Neuron (in vitro differentiated cells): ENCODE measurements at regions not wholly inside any gene's neighbourhood (a gene's known extent, or its start where the extent isn't known, plus 50 kb on each side); places are given as distances from the start of the nearest gene placed in this dataset.

Source experiments
- H2AFZ ChIP-seq: one replicate; pipeline ENCODE4 v1.6.1; 2013; ENCODE audit warnings: low read depth, mild to moderate bottlenecking, inconsistent platforms, low read length, moderate library complexity
- H3K27me3 ChIP-seq: one replicate; pipeline ENCODE4 v1.6.1; 2013; ENCODE audit warnings: low read length; ENCODE audit not compliant: insufficient read depth
- H3K36me3 ChIP-seq: one replicate; pipeline ENCODE4 v1.6.1; 2013; ENCODE audit warnings: low read length; ENCODE audit not compliant: insufficient read depth
- H3K4me1 ChIP-seq: one replicate; pipeline ENCODE4 v1.6.1; 2013; ENCODE audit warnings: low read length; ENCODE audit not compliant: insufficient read depth
- H3K4me3 ChIP-seq: 2 replicates; pipeline ENCODE4 v1.5.1; 2013; ENCODE audit warnings: mild to moderate bottlenecking, low read length, moderate library complexity
- H3K9me3 ChIP-seq: one replicate; pipeline ENCODE4 v1.6.1; 2013; ENCODE audit warnings: low read length

GRCh38 chr6:165939601-165940290 is 227.9 kb downstream of the TBXT start:
- Histone ChIP-seq H3K27me3 (no peaks in the 10 kb centered on the region), H3K4me3 (no peak overlapping the region), H3K9me3 (no peaks in the 10 kb centered on the region), H2AFZ (no peak overlapping the region), H3K36me3 (no peaks in the 10 kb centered on the region), H3K4me1 (no peaks in the 10 kb centered on the region)

- H2AFZ ChIP-seq = no peak overlapping the region
- no peaks in the 10 kb centered on the region for H3K9me3 ChIP-seq
- H3K4me3 ChIP-seq = no peak overlapping the region
- no peaks in the 10 kb centered on the region for H3K36me3 ChIP-seq
- no peaks in the 10 kb centered on the region for H3K27me3 ChIP-seq
- H3K4me1 ChIP-seq = no peaks in the 10 kb centered on the region
These were observed 228.6 kb downstream of the TBXT start for GRCh38 chr6:165939047-165939446.

DNA sequence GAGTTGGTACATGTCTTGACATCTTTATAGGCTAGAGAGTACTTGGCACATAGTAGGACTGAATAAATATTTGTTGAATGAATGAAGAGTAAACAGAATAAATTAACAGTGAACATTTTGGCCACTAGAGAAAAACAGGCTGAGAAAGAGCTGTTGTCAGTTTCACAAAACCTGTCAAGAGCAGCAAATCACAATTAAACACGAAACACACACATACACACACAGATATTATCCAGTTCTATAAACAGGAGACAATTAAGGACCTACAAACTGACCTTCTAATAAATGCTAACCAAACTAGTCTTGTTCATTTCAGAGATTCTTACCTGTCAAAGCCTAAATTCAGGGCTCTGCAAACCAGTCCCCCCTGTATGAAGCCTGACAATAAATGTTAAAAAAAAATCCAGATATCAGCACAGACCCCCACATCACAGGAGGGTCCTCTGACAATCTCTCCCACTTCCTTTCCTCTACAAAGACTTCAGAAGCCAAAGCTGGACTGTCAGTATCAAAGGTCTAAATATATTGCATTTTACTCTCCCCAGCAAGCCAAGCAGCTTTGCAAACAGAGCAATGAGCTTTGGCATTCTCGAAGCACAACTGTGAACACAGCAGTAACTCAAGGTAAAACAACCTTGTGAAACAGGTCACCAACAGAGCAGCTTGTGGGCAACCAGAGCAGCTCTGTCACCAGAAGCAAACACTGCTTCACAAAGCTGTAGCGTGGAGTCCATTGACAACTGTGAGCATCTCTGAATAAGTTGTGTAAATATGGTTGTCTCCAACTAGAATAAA is 229.9 kb downstream of the TBXT start:
- no peaks in the 10 kb centered on the region for H3K4me1 ChIP-seq
- H3K4me3 ChIP-seq = no peak overlapping the region
- H3K9me3 ChIP-seq = no peaks in the 10 kb centered on the region
- no peaks in the 10 kb centered on the region for H3K36me3 ChIP-seq
- no peak overlapping the region for H2AFZ ChIP-seq
- H3K27me3 ChIP-seq = no peaks in the 10 kb centered on the region

GRCh38 chr6:165936660-165937059 is 231.0 kb downstream of the TBXT start:
- no peaks in the 10 kb centered on the region for H3K36me3 ChIP-seq
- no peaks in the 10 kb centered on the region for H3K27me3 ChIP-seq
- H3K9me3 ChIP-seq = no peaks in the 10 kb centered on the region
- H3K4me3 ChIP-seq = no peak overlapping the region
- no peaks in the 10 kb centered on the region for H3K4me1 ChIP-seq
- no peak overlapping the region for H2AFZ ChIP-seq

DNA sequence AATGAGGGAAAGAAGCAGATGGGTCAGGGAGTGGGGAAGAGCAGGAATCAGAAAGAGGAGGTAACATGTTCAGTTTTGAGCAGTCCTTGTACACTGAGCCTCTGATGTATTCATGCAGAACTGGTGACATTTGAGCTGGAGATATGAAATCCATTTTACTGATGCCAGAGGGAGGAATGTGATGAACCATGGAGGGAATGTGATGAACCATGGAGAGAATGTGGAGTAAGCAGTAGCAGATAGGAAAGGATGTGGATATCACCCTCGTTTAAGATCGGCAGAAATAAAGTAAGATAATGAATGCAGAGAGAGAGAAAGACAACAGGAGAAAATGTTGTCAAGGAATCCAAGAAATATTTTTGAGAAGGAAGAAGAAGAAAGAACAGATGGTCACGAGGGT is 231.6 kb downstream of the TBXT start:
- Histone ChIP-seq H3K9me3 (no peaks in the 10 kb centered on the region), H3K4me1 (no peaks in the 10 kb centered on the region), H3K27me3 (no peaks in the 10 kb centered on the region), H3K36me3 (no peaks in the 10 kb centered on the region), H2AFZ (no peak overlapping the region), H3K4me3 (no peak overlapping the region)

DNA sequence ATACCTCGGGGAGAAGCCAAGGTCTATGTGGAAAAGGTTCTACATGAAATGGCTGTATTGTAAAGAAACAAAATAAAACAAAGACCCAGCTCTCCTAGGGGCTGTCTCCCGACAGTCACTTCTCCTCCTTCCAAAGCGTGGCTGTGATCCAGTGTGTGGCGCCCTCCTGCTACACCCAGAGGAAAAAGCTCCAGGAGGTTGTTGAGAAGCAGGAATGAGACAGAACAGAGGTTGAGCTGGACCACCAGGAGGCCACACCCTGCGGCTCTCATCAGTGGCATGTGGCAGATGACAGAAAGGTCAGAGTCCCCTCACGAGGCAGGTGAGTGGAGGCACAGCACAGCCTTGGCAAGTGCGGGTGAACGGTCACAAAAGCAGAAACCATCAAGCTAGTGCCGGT is 236.0 kb downstream of the TBXT start:
- Histone ChIP-seq H2AFZ (no peak overlapping the region), H3K4me3 (no peak overlapping the region), H3K9me3 (no peaks in the 10 kb centered on the region), H3K27me3 (no peaks in the 10 kb centered on the region), H3K4me1 (no peaks in the 10 kb centered on the region), H3K36me3 (no peaks in the 10 kb centered on the region)

- H3K4me1 ChIP-seq = no peaks in the 10 kb centered on the region
- H2AFZ ChIP-seq = no peak overlapping the region
- no peaks in the 10 kb centered on the region for H3K9me3 ChIP-seq
- no peaks in the 10 kb centered on the region for H3K27me3 ChIP-seq
- H3K36me3 ChIP-seq = no peaks in the 10 kb centered on the region
- H3K4me3 ChIP-seq = no peak overlapping the region
These were observed 236.9 kb downstream of the TBXT start for GRCh38 chr6:165930668-165931214.

DNA sequence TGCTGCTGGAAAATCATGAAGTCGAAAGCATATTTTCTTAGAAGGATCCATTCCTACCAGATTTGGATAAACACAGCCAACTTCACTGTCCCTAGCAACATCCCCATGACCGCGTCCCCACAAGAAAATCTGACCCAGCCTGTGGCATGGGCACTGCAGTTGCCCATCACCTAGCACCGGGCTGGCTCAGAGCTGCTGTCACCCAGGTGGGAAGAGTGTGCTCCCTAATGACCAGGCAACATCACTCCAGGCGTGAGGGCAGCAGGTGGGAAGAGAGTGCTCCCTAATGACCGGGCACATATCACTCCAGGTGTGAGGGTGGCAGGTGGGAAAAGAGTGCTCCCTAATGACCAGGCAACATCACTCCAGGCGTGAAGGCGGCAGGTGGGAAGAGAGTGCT is 238.0 kb downstream of the TBXT start:
- Histone ChIP-seq H3K9me3 (no peaks in the 10 kb centered on the region), H3K27me3 (no peaks in the 10 kb centered on the region), H3K36me3 (no peaks in the 10 kb centered on the region), H2AFZ (no peak overlapping the region), H3K4me3 (no peak overlapping the region), H3K4me1 (no peaks in the 10 kb centered on the region)

DNA sequence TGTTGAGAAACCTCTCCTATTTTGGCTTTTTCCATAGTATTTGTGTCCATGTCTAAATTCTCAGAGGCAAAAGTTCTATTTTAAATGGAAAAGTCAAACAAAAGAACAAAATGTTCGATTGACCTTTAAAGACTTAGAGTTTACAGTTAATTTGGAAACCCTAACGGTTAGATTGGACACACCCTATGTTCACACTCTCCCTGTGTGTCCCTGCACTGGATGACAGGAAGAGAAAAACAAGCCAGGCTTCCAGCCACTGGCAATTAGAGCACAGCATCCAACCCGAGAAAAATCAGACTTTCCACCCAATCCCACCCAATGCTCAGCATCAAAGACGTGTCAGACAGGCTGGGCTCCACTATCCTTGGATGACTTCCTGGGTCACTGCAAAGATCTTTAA is 241.3 kb downstream of the TBXT start:
- Histone ChIP-seq H2AFZ (no peak overlapping the region), H3K4me3 (no peak overlapping the region), H3K4me1 (no peaks in the 10 kb centered on the region), H3K36me3 (no peaks in the 10 kb centered on the region), H3K9me3 (no peaks in the 10 kb centered on the region), H3K27me3 (no peaks in the 10 kb centered on the region)

DNA sequence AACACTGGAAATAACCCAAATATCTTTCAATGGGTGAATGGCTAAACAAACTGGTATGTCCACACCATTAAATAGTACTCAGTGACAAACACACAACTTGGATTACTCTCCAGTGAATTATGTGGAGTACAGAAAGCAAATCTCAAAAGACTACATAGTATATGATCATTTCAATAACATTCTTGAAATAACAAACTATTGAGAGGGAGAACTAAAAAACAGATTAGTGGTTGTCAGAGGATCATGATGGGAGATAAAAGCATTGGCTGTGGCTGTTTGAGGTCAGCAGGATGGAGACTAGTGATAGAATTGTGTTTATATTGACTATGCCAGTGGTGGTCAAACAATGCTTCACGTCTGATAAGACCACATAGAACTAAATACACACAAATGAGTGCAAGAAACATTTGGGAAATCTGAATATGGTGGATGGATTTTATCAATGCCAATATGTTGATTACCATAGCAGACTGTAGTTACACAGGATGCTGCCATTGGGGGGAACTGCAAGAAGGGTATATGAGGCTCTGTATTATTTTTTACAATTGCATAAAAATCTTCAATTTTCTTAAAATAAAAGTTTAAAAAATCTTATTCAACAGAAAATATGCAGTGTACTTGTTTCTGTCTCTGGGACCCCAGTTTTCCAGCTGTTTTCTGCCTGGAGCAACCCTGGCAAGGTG is 242.0 kb downstream of the TBXT start:
- Histone ChIP-seq H3K27me3 (no peaks in the 10 kb centered on the region), H3K4me1 (no peaks in the 10 kb centered on the region), H3K4me3 (no peak overlapping the region), H3K9me3 (no peaks in the 10 kb centered on the region), H2AFZ (no peak overlapping the region), H3K36me3 (no peaks in the 10 kb centered on the region)

GRCh38 chr6:165922309-165922794 is 245.3 kb downstream of the TBXT start:
- no peak overlapping the region for H2AFZ ChIP-seq
- no peaks in the 10 kb centered on the region for H3K9me3 ChIP-seq
- peaks cover 3% of the 10 kb centered on the region for H3K27me3 ChIP-seq
- H3K4me1 ChIP-seq = no peaks in the 10 kb centered on the region
- H3K36me3 ChIP-seq = no peaks in the 10 kb centered on the region
- no peak overlapping the region for H3K4me3 ChIP-seq

DNA sequence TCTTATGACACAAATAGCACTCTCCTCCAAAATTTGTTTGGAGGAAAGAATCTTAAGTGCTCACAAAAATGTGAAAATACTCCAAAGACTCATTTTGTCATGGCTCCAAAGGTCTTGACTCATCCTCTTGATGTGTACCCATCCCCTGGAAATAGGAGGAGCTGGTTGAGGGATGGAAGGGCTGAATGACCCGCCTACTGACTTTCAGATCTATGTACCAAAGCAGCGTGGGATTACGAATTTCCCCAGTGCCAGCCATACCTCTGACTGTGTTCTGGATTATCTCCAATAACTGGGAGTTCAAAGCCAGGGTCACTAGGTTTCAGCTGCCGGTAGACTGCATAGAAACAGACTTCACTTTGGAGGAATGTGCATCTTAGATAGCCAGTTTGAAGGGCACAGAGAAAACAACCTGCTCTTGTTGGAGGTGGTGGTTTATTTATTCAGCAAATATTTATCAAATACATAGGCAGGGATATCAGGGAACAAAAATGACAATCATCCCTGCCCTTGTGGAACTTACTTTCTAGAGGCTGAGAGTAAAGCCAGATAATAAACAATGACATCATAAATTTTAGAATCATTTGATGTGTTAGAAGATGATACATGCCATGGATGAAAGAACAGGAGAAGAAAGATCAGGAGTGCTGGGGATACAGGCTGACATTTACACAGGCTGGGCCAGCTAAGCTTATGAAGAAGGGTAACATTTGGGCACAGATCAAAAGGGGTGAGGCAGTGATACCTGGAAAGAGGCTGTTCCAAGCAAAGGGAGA is 246.6 kb downstream of the TBXT start:
- H3K27me3 ChIP-seq = peaks cover 9% of the 10 kb centered on the region
- H3K36me3 ChIP-seq = no peaks in the 10 kb centered on the region
- H3K4me1 ChIP-seq = no peaks in the 10 kb centered on the region
- H3K9me3 ChIP-seq = no peaks in the 10 kb centered on the region
- no peak overlapping the region for H3K4me3 ChIP-seq
- no peak overlapping the region for H2AFZ ChIP-seq
